T-helper 17 cell (primary cell): ENCODE measurements at regions not wholly inside any gene's neighbourhood (a gene's known extent, or its start where the extent isn't known, plus 50 kb on each side); places are given as distances from the start of the nearest gene placed in this dataset.
"Not testable (repeated sequence)": the region's sequence is repeated elsewhere in the genome, so short reads cannot be mapped to it uniquely, and the experiment has no call there.

ENCODE experiments used
- ATAC-seq: fragments of 150-1000 bp; cut with Tn5 transposase; 2 replicates; pipeline ENCODE4 v1.10.0; 2021; ENCODE audit warnings: mild to moderate bottlenecking, moderate library complexity
- DNase-seq, 3 donors: peaks; one replicate each; pipeline versions ENCODE4 v3.0.0 to v3.0.0-alpha.2; 2020 to 2021
- H3K9me3 ChIP-seq: one replicate; pipeline ENCODE4 v1.7.0; 2013; ENCODE audit warnings: low read length, mild to moderate bottlenecking; ENCODE audit not compliant: control insufficient read depth, poor library complexity, severe bottlenecking
- H3K27ac Mint-ChIP-seq: one replicate; pipeline ENCODE4 v1.8.0; 2022; ENCODE audit warnings: mild to moderate bottlenecking, moderate library complexity, mixed read lengths
- H3K27me3 Mint-ChIP-seq: one replicate; pipeline ENCODE4 v1.8.0; 2022; ENCODE audit warnings: mixed read lengths
- H3K36me3 Mint-ChIP-seq: one replicate; pipeline ENCODE4 v1.8.0; 2022; ENCODE audit warnings: low read depth, mixed read lengths
- H3K4me1 Mint-ChIP-seq: one replicate; pipeline ENCODE4 v1.8.0; 2022; ENCODE audit warnings: mild to moderate bottlenecking, mixed read lengths
- H3K4me3 Mint-ChIP-seq: one replicate; pipeline ENCODE4 v1.8.0; 2022; ENCODE audit warnings: mild to moderate bottlenecking, moderate library complexity, mixed read lengths

- Mint-ChIP-seq H3K36me3 (no peaks in the 10 kb centered on the region), H3K4me3 (no peak overlapping the region), H3K4me1 (no peaks in the 10 kb centered on the region), H3K27ac (no peak overlapping the region), H3K27me3 (no peaks in the 10 kb centered on the region)
- ATAC-seq: no peak
- no peak for DNase-seq
- no peaks in the 10 kb centered on the region for H3K9me3 ChIP-seq
These were observed 770.2 kb upstream of the FAM174A start for GRCh38 chr5:99765011-99765410.

- no peak for DNase-seq
- Mint-ChIP-seq H3K36me3 (no peaks in the 10 kb centered on the region), H3K4me3 (no peak overlapping the region), H3K4me1 (no peaks in the 10 kb centered on the region), H3K27me3 (no peaks in the 10 kb centered on the region), H3K27ac (no peak overlapping the region)
- ATAC-seq: no peak
- H3K9me3 ChIP-seq: no peaks in the 10 kb centered on the region
These were observed 772.0 kb upstream of the FAM174A start for GRCh38 chr5:99763021-99763774.

- ATAC-seq (no peak), DNase-seq (no peak)
- Mint-ChIP-seq H3K27me3 (no peaks in the 10 kb centered on the region), H3K4me3 (no peak overlapping the region), H3K4me1 (no peaks in the 10 kb centered on the region), H3K27ac (no peak overlapping the region), H3K36me3 (no peaks in the 10 kb centered on the region)
- H3K9me3 ChIP-seq: no peaks in the 10 kb centered on the region
These were observed 787.8 kb upstream of the FAM174A start for GRCh38 chr5:99747342-99747741.

GRCh38 chr5:99733146-99733545, 802.0 kb upstream of the FAM174A start:
- DNase-seq, H3K27me3 Mint-ChIP-seq, H3K27ac Mint-ChIP-seq, H3K9me3 ChIP-seq, H3K36me3 Mint-ChIP-seq, ATAC-seq, H3K4me3 Mint-ChIP-seq, H3K4me1 Mint-ChIP-seq: not testable (repeated sequence)

- ATAC-seq, H3K4me3 Mint-ChIP-seq, H3K27ac Mint-ChIP-seq: not testable (repeated sequence)
These were observed 801.8 kb upstream of the CHD1 start for GRCh38 chr5:99730653-99731052.

GRCh38 chr5:99724732-99725290, 796.0 kb upstream of the CHD1 start:
- H3K27ac Mint-ChIP-seq: no peak overlapping the region
- no peaks in the 10 kb centered on the region for H3K27me3 Mint-ChIP-seq
- H3K9me3 ChIP-seq: no peaks in the 10 kb centered on the region
- H3K4me3 Mint-ChIP-seq: no peak overlapping the region
- no peaks in the 10 kb centered on the region for H3K36me3 Mint-ChIP-seq
- H3K4me1 Mint-ChIP-seq: no peaks in the 10 kb centered on the region
- ATAC-seq (no peak), DNase-seq (no peak)

More at GRCh38 chr5:99730653-99731052, 801.8 kb upstream of the CHD1 start:
- H3K9me3 ChIP-seq, H3K36me3 Mint-ChIP-seq, DNase-seq, H3K4me1 Mint-ChIP-seq, H3K27me3 Mint-ChIP-seq: not testable (repeated sequence)

GRCh38 chr5:99721506-99721905, 792.7 kb upstream of the CHD1 start:
- no peaks in the 10 kb centered on the region for H3K9me3 ChIP-seq
- Mint-ChIP-seq H3K36me3 (no peaks in the 10 kb centered on the region), H3K4me3 (no peak overlapping the region), H3K27me3 (no peaks in the 10 kb centered on the region), H3K27ac (no peak overlapping the region), H3K4me1 (no peaks in the 10 kb centered on the region)
- DNase-seq (no peak), ATAC-seq (no peak)

- H3K9me3 ChIP-seq: no peaks in the 10 kb centered on the region
- Mint-ChIP-seq H3K4me3 (no peak overlapping the region), H3K36me3 (no peaks in the 10 kb centered on the region), H3K27me3 (no peaks in the 10 kb centered on the region), H3K4me1 (no peaks in the 10 kb centered on the region), H3K27ac (no peak overlapping the region)
- ATAC-seq (no peak), DNase-seq (no peak)
These were observed 787.1 kb upstream of the CHD1 start for GRCh38 chr5:99715921-99716320.

GRCh38 chr5:99706160-99706559, 777.4 kb upstream of the CHD1 start:
- Mint-ChIP-seq H3K4me3 (no peak overlapping the region), H3K4me1 (no peaks in the 10 kb centered on the region), H3K27me3 (no peaks in the 10 kb centered on the region), H3K36me3 (no peaks in the 10 kb centered on the region), H3K27ac (no peak overlapping the region)
- ATAC-seq: no peak
- no peak for DNase-seq
- H3K9me3 ChIP-seq: no peaks in the 10 kb centered on the region

GRCh38 chr5:99702565-99702964, 773.8 kb upstream of the CHD1 start:
- Mint-ChIP-seq H3K27me3 (no peaks in the 10 kb centered on the region), H3K4me1 (no peaks in the 10 kb centered on the region), H3K36me3 (no peaks in the 10 kb centered on the region), H3K27ac (no peak overlapping the region), H3K4me3 (no peak overlapping the region)
- ATAC-seq (no peak), DNase-seq (no peak)
- no peaks in the 10 kb centered on the region for H3K9me3 ChIP-seq

- H3K36me3 Mint-ChIP-seq: no peaks in the 10 kb centered on the region
- ATAC-seq (no peak), DNase-seq (no peak)
- H3K27ac Mint-ChIP-seq: no peak overlapping the region
- H3K4me3 Mint-ChIP-seq: no peak overlapping the region
- no peaks in the 10 kb centered on the region for H3K4me1 Mint-ChIP-seq
- no peaks in the 10 kb centered on the region for H3K9me3 ChIP-seq
- H3K27me3 Mint-ChIP-seq: no peaks in the 10 kb centered on the region
These were observed 766.1 kb upstream of the CHD1 start for GRCh38 chr5:99694884-99695283.

- no peak for DNase-seq
- H3K36me3 Mint-ChIP-seq: no peaks in the 10 kb centered on the region
- no peaks in the 10 kb centered on the region for H3K27me3 Mint-ChIP-seq
- no peak for ATAC-seq
- no peaks in the 10 kb centered on the region for H3K9me3 ChIP-seq
- H3K27ac Mint-ChIP-seq: no peak overlapping the region
- no peak overlapping the region for H3K4me3 Mint-ChIP-seq
- no peaks in the 10 kb centered on the region for H3K4me1 Mint-ChIP-seq
These were observed 757.7 kb upstream of the CHD1 start for GRCh38 chr5:99686538-99686937.

- H3K4me1 Mint-ChIP-seq: no peaks in the 10 kb centered on the region
- H3K27me3 Mint-ChIP-seq: no peaks in the 10 kb centered on the region
- no peaks in the 10 kb centered on the region for H3K36me3 Mint-ChIP-seq
- H3K9me3 ChIP-seq: no peaks in the 10 kb centered on the region
- DNase-seq (no peak), ATAC-seq (no peak)
- no peak overlapping the region for H3K27ac Mint-ChIP-seq
- H3K4me3 Mint-ChIP-seq: no peak overlapping the region
These were observed 747.2 kb upstream of the CHD1 start for GRCh38 chr5:99675974-99676373.

- no peaks in the 10 kb centered on the region for H3K4me1 Mint-ChIP-seq
These were observed 745.3 kb upstream of the CHD1 start for GRCh38 chr5:99674101-99674500.

More at GRCh38 chr5:99674101-99674500, 745.3 kb upstream of the CHD1 start:
- DNase-seq (no peak), ATAC-seq (no peak)
- H3K36me3 Mint-ChIP-seq: no peaks in the 10 kb centered on the region
- no peaks in the 10 kb centered on the region for H3K9me3 ChIP-seq
- no peak overlapping the region for H3K4me3 Mint-ChIP-seq
- H3K27ac Mint-ChIP-seq: no peak overlapping the region
- no peaks in the 10 kb centered on the region for H3K27me3 Mint-ChIP-seq
